GM12878 (cell line): ENCODE measurements at regions not wholly inside any gene's neighbourhood (a gene's known extent, or its start where the extent isn't known, plus 50 kb on each side); places are given as distances from the start of the nearest gene placed in this dataset.

Source experiments
- ATAC-seq: fragments of 200-7000 bp; cut with Tn5 transposase; 3 replicates; pipeline ENCODE4 v1.9.1; 2020; ENCODE audit warnings: mild to moderate bottlenecking, moderate library complexity
- BruUV-seq: library from RNA; stranded (reverse); fragments of 400-500 nt; replicated peaks from 2 replicates; lab custom pipeline; 2021; lab: Mats Ljungman, UMichigan
- CTCF ChIA-PET: fragments of 300-600 bp; sonication (Branson Sonifier 250); formaldehyde crosslinking; extraction: SDS; loops from one replicate; lab custom pipeline; 2021; ENCODE audit warnings: inconsistent platforms; lab: Yijun Ruan, JAX
- POLR2A ChIA-PET: fragments of 350-600 bp; formaldehyde crosslinking; extraction: SDS; loops from one replicate; lab custom pipeline; 2021; ENCODE audit warnings: inconsistent platforms; lab: Charles Lee
- RAD21 ChIA-PET: fragments of 300-600 bp; sonication (Branson Sonifier 250); formaldehyde crosslinking; loops from one replicate; lab custom pipeline; 2023; ENCODE audit warnings: antibody characterized with exemption; ENCODE audit not compliant: unreplicated experiment; lab: Charles Lee
- SMC1A ChIA-PET: fragments of 300-600 bp; sonication (Branson Sonifier 250); formaldehyde crosslinking; loops from one replicate; lab custom pipeline; 2023; ENCODE audit not compliant: unreplicated experiment, uncharacterized antibody; lab: Charles Lee
- DNase-seq: peaks from one replicate; pipeline ENCODE4 v3.0.0-alpha.2; 2011; ENCODE audit warnings: low read depth, low spot score
- FAIRE-seq: peaks from 3 replicates; lab custom pipeline; 2011; peaks lifted over from hg19 to GRCh38; lab: Jason Lieb, UNC
- H2AFZ ChIP-seq: 2 replicates; pipeline ENCODE4 v1.6.0; 2011; ENCODE audit warnings: low read depth, low read length, control low read depth; ENCODE audit not compliant: control insufficient read depth
- H3K27ac ChIP-seq: 2 replicates; pipeline ENCODE4 v1.5.1; 2011; ENCODE audit warnings: control low read depth; ENCODE audit not compliant: control insufficient read depth, insufficient read depth
- H3K27me3 ChIP-seq, 2 experiments: replicated peaks in 1 of 2; 2 replicates each; pipeline versions ENCODE4 v1.6.0 to v1.6.1; 2011; ENCODE audit warnings: low read length in 1 of 2; ENCODE audit not compliant: control insufficient read depth in 2 of 2, insufficient read depth in 2 of 2
- H3K36me3 ChIP-seq, 2 experiments: 2 replicates each; pipeline ENCODE4 v1.5.1; 2011; ENCODE audit warnings: low read length in 1 of 2; ENCODE audit not compliant: control insufficient read depth in 2 of 2, insufficient read depth in 2 of 2
- H3K4me1 ChIP-seq: 2 replicates; pipeline ENCODE4 v1.6.1; 2011; ENCODE audit warnings: mild to moderate bottlenecking, low read length, moderate library complexity, mixed read lengths; ENCODE audit not compliant: control insufficient read depth, insufficient read depth
- H3K4me2 ChIP-seq: 2 replicates; pipeline ENCODE4 v1.6.0; 2011; ENCODE audit warnings: control low read depth; ENCODE audit not compliant: control insufficient read depth, insufficient read depth
- H3K4me3 ChIP-seq: fragments of 200-600 bp; sonication (generic); 2 replicates; pipeline ENCODE4 v1.5.1; 2016
- H3K79me2 ChIP-seq: 2 replicates; pipeline ENCODE4 v1.6.0; 2011; ENCODE audit warnings: low read length; ENCODE audit not compliant: control insufficient read depth, insufficient read depth
- H3K9ac ChIP-seq: 2 replicates; pipeline ENCODE4 v1.8.0; 2011; ENCODE audit warnings: low read length, control low read depth, mixed read lengths; ENCODE audit not compliant: control insufficient read depth, insufficient read depth
- H3K9me3 ChIP-seq: replicated peaks from 3 replicates; pipeline ENCODE4 v1.5.1; 2011; ENCODE audit warnings: mild to moderate bottlenecking, low read length; ENCODE audit not compliant: control insufficient read depth, insufficient read depth
- H4K20me1 ChIP-seq: 2 replicates; pipeline ENCODE4 v1.6.0; 2011; ENCODE audit not compliant: control insufficient read depth, insufficient read depth
- ATF7 ChIP-seq: fragments of 450-650 bp; IDR thresholded peaks from 2 replicates; pipeline ENCODE4 v1.6.1; 2016; ENCODE audit warnings: low read depth, mild to moderate bottlenecking
- BRCA1 ChIP-seq: IDR thresholded peaks from 2 replicates; pipeline ENCODE4 v1.6.1; 2011; ENCODE audit warnings: low read depth, low read length, improper control_type of control experiment
- CHD4 ChIP-seq: fragments of 200-600 bp; sonication (generic); IDR thresholded peaks from 2 replicates; pipeline ENCODE4 v1.6.1; 2016; ENCODE audit warnings: mild to moderate bottlenecking
- DPF2 ChIP-seq: fragments of 450-650 bp; IDR thresholded peaks from 2 replicates; pipeline ENCODE4 v1.6.1; 2017; ENCODE audit warnings: mild to moderate bottlenecking
- E4F1 ChIP-seq: fragments of 450-650 bp; IDR thresholded peaks from 2 replicates; pipeline ENCODE4 v1.6.1; 2018; ENCODE audit warnings: borderline replicate concordance, mild to moderate bottlenecking; ENCODE audit not compliant: partially characterized antibody
- FOXK2 ChIP-seq: fragments of 450-650 bp; IDR thresholded peaks from 2 replicates; pipeline ENCODE4 v1.6.1; 2017; ENCODE audit warnings: mild to moderate bottlenecking, moderate library complexity
- HDGF ChIP-seq: fragments of 450-650 bp; IDR thresholded peaks from 2 replicates; pipeline ENCODE4 v1.6.1; 2016; ENCODE audit warnings: antibody characterized with exemption
- KLF5 ChIP-seq: fragments of 450-650 bp; IDR thresholded peaks from 2 replicates; pipeline ENCODE4 v1.6.1; 2014; ENCODE audit warnings: mild to moderate bottlenecking; ENCODE audit not compliant: partially characterized antibody
- MTA2 ChIP-seq: fragments of 450-650 bp; IDR thresholded peaks from 2 replicates; pipeline ENCODE4 v1.6.1; 2016; ENCODE audit warnings: low read depth, mild to moderate bottlenecking, moderate library complexity
- NFYA ChIP-seq: IDR thresholded peaks from 2 replicates; pipeline ENCODE4 v1.6.1; 2011; ENCODE audit warnings: low read depth, mild to moderate bottlenecking, low read length, improper control_type of control experiment, borderline replicate concordance
- NRF1 ChIP-seq: conservative IDR thresholded peaks from 2 replicates; pipeline ENCODE4 v1.6.1; 2011; ENCODE audit warnings: mild to moderate bottlenecking, low read depth, low read length, improper control_type of control experiment
- SKIL ChIP-seq: fragments of 450-650 bp; IDR thresholded peaks from 2 replicates; pipeline ENCODE4 v1.6.1; 2017; ENCODE audit warnings: mild to moderate bottlenecking, low read depth, inconsistent platforms; ENCODE audit not compliant: poor library complexity, severe bottlenecking
- TCF3 ChIP-seq: IDR thresholded peaks from 2 replicates; pipeline ENCODE4 v1.6.1; 2012; ENCODE audit warnings: low read depth, mild to moderate bottlenecking, low read length, borderline replicate concordance; ENCODE audit not compliant: insufficient read depth
- ZBED1 ChIP-seq: IDR thresholded peaks from 2 replicates; pipeline ENCODE4 v1.6.1; 2016; ENCODE audit warnings: borderline replicate concordance
- WGBS: methylation state at CpG from one replicate; pipeline ENCODE4 v1.1.6; 2016; ENCODE audit warnings: low lambda C conversion rate; ENCODE audit not compliant: insufficient replicate concordance, insufficient coverage; ENCODE audit errors: missing lambda C conversion rate; 5-methylcytosine and 5-hydroxymethylcytosine counted together
- in situ Hi-C: fragments of 300-500 bp; cut with MboI; formaldehyde crosslinking; loops from 9 replicates; pipeline ENCODE4 v1.14.3; 2018; ENCODE audit warnings: mixed read lengths
- intact Hi-C: fragments of 100-400 bp; cut with micrococcal nuclease; formaldehyde crosslinking; loops from one replicate; pipeline ENCODE4 v1.14.2; 2022; ENCODE audit not compliant: unreplicated experiment
- TF ChIP-seq, protein P1 (sequence below): fragments of 450-650 bp; formaldehyde crosslinking; IDR thresholded peaks from 2 replicates; pipeline ENCODE4 v1.4.0; 2020; ENCODE audit warnings: mild to moderate bottlenecking, moderate library complexity

DNA sequence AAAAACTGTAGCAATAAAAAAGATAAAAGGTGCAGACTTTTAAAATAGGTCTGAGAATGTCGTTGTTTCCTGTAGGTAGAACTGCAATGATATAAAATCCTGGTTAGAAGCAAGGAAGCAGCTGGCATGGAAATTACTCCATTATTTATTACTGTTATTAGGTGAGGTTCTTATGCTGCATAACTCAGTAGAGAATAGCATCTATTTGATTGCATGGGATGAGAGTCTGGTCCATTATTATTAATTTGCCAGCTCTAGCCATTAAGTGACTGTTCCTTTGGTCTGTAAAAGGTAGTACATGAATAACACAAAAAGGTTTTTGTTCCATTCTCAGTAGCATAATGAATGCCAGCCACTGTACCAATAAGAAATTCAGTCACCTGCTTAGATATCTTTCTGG is 358.6 kb downstream of the RBM43 start:
- TF ChIP-seq NRF1 (no peak), SKIL (no peak), CHD4 (no peak), ATF7 (no peak), TCF3 (no peak), DPF2 (no peak), MTA2 (no peak), HDGF (no peak), NFYA (no peak), ZBED1 (no peak), E4F1 (no peak), KLF5 (no peak), BRCA1 (no peak), FOXK2 (no peak)
- TF ChIP-seq, protein P1, sequence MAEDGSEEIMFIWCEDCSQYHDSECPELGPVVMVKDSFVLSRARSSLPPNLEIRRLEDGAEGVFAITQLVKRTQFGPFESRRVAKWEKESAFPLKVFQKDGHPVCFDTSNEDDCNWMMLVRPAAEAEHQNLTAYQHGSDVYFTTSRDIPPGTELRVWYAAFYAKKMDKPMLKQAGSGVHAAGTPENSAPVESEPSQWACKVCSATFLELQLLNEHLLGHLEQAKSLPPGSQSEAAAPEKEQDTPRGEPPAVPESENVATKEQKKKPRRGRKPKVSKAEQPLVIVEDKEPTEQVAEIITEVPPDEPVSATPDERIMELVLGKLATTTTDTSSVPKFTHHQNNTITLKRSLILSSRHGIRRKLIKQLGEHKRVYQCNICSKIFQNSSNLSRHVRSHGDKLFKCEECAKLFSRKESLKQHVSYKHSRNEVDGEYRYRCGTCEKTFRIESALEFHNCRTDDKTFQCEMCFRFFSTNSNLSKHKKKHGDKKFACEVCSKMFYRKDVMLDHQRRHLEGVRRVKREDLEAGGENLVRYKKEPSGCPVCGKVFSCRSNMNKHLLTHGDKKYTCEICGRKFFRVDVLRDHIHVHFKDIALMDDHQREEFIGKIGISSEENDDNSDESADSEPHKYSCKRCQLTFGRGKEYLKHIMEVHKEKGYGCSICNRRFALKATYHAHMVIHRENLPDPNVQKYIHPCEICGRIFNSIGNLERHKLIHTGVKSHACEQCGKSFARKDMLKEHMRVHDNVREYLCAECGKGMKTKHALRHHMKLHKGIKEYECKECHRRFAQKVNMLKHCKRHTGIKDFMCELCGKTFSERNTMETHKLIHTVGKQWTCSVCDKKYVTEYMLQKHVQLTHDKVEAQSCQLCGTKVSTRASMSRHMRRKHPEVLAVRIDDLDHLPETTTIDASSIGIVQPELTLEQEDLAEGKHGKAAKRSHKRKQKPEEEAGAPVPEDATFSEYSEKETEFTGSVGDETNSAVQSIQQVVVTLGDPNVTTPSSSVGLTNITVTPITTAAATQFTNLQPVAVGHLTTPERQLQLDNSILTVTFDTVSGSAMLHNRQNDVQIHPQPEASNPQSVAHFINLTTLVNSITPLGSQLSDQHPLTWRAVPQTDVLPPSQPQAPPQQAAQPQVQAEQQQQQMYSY (CRISPR knock-in tag): no peak
- Histone ChIP-seq H3K79me2 (no peaks in the 10 kb centered on the region), H3K4me1 (no peaks in the 10 kb centered on the region), H4K20me1 (no peaks in the 10 kb centered on the region), H3K27me3 (no peaks in the 10 kb centered on the region), H3K9me3 (no peaks in the 10 kb centered on the region; the same call in 1 of the 3 replicates), H3K4me2 (no peak overlapping the region), H3K36me3 (no peaks in the 10 kb centered on the region), H3K27ac (no peak overlapping the region), H3K4me3 (no peak overlapping the region), H3K9ac (no peak overlapping the region), H2AFZ (no peak overlapping the region)
- no peak for ATAC-seq
- ChIA-PET POLR2A (no interaction called here), CTCF (no interaction called here), SMC1A (no interaction called here), RAD21 (no interaction called here)
- 0% methylated on average over 1 of the region's 1 CpG for WGBS
- in situ Hi-C loops: no loop called here
- no TSS peak for BruUV-seq
- DNase-seq: no peak
- FAIRE-seq: no peak
- intact Hi-C loops: no loop called here
